ENCODE measurements at regions not wholly inside any gene's neighbourhood (a gene's known extent, or its start where the extent isn't known, plus 50 kb on each side); places are given as distances from the start of the nearest gene placed in this dataset.
A peak's percentile ranks its signal among the peaks of the same experiment; 100 is the strongest.

DNA sequence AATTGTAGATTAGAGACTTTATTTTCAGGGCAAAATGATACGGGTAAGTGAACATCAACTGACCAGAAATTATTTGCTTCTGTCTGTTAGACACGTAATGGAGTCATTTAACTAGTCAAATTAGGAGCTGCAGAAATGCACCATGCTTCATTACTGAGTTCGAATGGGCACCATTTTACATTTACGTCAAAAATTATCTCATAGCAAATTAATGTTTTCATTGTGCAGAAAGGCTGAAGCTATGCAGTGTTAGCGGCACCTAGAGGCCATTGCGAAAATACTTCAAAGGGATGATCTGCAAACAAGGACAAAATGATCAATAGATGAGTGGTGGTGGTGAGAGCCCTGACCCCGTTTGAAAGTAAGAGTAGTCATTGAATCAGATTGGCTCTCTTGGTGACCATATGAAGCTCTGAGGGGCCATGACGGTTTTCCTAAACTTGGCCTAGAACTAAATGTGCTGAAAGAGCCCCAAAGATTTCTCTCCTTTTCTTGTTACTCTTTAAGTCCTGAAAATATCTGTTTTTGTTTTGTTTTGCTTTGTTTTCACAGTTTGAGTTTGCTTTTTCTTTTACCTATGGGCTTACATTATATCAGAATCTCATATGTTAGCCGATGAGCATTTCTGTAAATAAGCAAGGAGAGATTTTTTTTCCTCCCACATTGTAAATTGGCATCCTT, 277.9 kb downstream of the ZNF536 start:
- DNase-seq: peak; percentile 17 to 38

DNA sequence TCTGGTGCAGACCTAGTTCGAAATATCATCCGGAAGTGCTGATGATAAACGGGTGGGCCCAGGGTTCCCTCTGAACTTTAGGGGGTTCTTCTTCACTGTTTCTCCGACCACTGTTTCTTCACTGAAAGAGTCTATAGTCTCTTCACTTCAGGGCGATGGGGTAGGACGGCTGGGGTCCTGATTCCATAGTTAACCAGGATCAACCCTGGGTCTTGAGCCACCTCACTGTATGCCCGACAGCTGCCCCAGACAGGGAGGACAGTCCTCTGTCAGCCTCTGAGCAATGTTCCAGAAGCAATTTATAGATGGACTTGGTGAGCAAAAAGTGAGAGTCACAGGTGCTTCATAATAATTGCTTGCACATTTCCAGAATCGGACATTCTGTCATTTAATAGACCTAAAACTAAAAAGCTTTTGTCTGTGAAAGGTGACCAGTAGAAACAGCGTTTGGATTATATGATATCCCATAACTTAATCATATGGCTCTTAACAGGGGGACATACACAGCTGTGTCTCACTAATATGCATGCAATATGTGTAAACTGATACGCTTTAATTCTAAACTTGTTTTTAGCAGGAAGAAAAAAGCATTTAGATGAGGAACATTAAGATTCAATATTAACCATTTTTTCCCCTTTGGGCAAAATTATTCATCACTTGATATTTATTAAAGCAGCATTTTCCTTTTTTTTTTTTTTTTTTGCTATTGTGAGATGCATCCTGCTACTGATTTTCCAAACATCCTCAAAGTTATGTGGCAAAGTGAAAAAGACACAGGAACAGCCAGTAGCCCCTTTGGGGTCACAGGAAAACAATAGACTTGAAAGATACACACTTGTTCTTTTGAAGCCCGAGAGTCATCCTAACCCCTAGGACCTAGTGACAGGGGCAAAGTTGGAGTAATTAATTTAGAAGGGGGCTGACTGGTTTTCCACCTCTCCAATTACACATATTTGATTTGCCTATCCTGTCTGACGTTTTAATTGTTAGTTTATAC, 277.0 kb downstream of the ZNF536 start:
- no peak for DNase-seq

DNA sequence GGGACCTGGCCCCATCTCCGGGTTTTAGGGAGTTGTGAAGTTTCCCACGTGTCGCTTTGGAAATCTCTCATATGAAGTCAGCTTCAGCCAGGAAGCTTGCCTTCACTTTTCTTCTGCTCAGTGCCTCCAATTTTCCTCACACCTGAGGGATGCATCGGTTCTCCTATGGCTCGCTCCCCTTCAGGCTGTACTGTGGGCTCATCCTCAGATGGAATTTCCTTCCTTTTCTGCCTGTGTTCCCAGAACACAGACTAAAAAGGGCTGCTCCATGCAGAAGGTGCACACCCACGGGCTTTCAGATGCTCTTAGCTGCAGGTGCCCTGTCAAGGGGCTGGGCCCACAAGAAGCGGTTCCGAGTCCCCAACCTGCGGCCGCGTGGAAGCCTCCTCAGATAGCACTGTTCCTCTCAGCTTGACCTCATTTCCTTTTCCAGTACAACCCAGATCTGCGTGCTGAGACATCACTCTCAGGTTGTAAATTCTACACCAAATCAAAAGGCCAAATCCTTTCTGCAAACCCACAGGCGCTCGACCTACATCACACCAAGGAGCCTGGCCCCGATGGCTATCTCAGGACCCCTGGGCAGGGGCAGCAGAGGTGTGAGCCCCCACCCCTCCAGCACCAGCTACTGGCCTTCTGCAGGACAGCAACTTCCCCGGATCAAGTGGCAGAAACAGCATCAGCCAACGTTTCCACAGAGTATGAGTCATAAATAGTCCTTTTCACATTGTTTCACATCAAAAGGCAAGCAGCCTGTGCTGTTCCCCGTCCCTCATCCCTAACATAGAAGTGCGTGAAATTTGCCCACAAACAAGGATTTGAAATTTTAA, 275.9 kb downstream of the ZNF536 start:
- DNase-seq: no peak

DNA sequence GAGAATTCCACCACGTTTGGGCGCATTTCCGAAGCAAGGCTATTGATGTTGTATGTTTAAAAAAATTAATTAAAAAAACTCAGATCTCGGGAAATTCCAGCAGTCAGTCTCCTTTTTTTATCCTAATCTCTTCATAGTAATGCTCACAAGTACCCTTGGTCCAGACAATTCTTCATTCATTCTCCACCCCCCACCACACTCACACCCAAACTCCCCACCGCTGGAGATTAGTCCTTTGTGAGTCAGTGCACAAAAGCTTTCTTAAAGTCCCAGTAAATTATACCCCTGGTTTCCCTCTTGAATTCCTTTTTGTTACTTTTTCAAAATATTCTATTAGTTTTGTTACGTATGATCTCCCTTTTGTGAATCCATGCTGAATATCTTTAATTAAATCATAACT, 274.6 kb downstream of the ZNF536 start:
- no peak for DNase-seq

DNA sequence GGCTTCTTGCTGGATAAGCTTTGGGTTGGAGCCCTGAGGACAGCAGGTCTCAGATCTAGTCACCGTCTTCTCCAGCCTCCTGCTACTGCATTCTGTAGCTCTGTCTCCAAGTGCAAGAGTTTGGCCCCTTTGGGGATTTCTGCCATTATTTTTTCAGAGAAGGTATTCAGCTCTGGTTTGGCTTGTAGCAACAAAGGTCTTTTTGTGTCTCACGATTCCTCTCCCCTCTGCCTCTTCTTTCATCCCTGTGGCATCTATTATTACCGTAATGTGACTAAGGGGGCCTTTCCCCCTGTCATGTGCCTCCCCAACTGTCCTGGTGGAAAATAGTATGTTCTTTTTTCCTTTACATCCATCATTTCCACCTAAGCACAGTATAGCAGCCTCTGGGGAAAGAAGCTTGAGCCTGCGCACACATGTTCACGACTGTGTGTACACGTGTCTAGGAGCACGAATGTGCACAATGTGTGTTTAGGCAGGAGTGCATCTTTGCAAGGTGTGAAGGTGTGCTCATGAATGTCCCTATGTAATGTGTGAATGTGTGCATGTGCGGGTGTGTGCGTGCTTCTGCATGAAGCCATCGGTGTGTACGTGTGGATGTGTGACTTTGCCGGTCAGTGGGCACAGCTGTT, 273.9 kb downstream of the ZNF536 start:
- DNase-seq: no peak

DNA sequence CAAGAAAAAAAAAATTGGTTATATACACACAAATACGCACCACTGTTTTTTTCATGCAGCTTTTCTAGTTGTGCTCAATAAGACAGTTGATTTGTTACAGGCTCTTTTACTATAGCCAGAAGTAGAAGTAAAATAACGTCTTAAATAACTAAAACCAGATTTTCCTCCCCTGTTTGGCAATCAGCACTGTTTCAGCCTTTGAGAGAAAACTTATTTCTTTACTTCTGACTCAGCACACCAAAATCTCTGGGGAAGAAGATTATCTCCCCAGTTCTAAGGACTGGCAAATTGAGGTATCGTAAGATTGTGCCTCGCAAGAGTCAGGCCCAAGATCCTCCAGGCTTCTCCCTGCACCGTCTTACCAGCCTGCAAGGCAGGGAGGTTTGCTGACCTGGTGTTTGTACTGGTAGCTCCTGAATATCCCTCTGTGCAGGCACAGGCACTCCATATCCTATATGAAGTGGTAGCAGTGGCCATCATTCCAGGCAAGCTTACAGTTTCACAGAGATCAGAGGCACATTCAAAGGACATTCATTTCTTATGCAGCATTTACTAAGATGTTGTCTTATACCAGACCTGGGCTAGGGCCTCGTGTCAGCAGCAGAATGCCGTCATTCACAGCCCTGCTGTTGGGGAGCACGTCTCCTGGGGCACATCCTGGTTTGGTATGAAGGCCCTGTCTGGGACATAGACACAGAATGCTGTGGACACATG, 268.2 kb downstream of the ZNF536 start:
- DNase-seq: no peak

DNA sequence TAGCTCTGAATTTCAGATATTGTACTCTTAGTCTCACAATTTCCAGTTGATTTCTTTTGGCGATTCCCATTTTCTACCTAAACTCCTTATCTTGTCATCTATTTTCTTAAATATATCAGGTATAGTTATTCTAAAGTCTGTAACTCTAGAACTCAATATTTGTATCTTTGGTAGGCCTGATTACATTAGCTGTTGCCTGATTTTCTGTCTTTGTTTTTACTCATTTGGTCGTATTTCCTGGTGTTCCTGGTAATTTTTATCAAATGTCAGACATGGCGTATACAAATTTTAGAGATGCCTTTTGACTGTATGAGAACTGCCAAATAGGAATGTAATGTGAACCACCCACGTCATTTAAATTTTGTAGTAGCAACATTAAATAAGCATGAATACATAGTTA, 266.7 kb downstream of the ZNF536 start:
- no peak for DNase-seq

DNA sequence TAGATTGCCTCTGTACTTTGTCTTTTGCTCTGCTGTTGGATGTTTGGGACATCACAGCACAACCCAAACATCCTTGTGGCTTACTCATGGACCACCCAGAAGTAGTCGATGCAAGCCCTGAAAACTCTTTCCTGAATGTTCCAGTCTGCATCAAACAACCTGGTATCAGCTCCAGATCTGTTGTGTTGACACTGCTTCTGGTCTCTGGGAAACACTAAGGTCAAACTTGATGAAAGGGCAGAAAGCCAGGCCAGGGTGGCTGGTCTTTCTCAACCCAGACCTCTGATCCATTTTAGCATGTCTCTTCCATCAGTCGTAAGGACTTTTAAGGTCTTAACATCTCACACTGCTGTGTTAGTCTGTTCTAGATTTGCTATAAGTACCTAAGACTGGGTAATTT, 265.7 kb downstream of the ZNF536 start:
- DNase-seq: no peak

DNA sequence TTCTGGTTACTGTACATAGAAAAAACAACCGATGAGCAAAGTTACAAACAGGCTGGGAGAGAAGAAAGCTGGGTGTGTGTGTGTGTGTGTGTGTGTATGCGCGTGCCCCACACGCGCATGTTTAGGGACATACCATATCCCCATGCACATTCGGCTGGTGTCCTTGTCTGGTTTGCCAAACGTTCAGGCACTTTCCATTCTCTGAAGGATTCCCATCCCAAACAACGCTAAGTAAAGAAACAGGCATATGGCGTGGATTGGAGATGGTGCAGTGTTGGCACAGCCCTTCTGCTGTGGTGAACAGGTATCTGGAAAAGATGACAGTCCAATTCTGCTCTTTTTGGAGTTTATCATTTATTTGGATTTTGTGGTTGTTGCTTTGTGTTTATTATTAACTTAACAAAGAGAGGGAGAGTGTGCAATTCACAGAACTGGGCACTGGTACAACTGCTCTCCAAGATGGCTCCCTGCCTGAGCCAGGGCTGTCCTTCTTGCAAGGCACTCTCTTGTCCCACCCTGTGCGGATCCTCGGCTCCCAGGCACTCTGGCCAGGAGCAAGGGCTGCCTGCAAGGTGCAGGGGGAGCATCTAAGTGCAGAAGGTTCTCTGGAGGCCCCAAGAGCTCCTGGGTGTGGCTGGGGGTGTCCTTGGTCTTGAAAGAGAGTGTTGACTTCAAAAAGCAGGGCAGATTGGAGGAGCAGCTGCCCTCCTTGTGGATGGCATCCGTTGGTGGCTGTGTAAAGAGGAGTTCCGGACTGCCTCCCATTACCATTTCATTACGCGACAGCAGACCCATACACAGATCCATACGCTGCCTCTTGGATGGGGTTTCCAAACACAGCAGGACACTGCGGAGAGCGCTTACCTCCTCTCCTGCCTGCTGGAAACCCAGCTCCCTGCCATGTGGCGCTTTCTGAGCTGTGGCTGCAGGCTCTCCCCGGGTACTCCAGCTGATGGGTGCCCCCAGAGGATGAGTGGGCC, 263.1 kb downstream of the ZNF536 start:
- DNase-seq: no peak

DNA sequence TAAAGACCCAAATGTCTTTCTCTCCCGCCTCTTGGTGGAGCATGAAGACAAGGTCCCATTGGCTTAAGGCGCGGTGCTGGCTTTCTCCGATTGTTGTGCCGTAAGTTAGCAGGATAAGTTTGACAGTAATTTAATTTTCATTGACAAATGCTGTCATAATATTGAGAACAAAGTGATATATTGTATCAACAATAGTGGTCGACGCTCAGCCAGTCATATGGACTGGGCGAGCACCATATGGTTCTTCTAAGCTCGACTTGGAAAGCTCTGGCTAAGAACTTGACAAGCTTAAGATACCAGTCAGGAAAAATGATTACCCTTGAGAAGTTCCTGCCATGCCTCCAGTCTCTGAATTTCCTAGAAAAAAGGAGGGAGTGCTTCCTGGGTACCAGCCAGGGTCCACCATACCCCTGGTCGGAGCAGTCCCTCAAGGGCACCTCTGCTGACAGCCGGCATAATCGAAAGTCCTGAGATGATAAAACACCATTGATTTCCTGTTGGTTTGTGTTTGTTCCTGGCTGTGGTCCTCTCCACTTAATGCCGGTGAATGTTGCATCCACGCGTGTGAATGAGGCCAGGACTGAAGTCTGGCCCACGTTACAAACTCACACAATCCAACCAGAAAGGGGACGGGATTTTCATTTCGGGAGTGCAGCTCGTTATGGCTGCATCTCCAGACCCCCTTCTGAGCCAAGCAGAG, 262.1 kb downstream of the ZNF536 start:
- no peak for DNase-seq

DNA sequence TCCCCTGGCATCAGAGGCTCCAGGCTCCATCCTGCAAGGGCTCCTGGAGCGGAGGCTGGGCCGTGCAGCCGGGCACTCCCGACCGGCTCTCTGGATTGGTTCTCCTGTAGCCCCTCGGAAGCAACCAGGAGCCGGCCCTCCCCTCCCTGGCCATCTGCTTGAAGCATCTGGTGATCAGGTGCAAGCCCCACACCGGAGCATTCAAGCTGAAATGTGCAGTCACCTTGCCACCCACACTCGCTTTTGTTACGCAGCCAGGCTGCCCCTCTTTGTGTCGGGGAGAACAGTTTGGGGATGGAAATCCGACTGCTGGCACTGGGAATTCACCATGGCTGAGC, 258.8 kb downstream of the ZNF536 start:
- DNase-seq: no peak

DNA sequence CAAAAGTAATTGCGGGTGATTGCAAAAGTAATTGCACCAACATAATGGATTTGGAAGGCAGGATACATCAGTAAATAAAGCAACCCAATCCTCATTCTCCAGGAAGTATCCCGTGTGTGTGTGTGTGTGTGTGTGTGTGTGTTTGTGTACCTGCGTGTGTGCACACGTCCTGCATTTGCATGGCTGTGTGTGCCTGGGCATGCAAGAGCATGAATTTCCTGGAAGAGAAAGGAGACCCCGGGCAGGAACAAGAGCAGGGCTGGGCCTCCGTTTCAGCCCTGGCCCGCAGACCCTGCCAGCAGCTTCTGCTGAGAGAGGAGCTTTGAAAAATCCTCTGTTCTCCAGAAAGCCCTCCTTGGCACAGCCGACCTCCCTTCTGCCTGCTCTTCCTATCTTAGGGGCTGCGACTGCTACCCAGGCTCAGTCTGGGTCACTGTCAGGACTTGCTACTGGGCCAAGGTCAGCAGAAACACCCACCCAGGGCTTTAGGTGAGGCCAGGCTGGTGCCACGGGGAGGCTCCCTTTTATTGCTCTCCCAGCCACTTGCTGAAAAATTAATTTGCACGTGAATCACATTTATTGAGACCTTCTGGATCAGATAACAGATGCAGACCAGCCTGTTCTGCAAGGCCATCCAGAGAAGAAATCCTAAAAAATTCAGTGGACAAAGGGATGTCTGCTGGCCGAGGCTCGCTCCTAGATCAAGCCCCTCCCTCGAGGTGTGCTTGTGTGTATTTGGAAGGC, 258.3 kb downstream of the ZNF536 start:
- no peak for DNase-seq

DNA sequence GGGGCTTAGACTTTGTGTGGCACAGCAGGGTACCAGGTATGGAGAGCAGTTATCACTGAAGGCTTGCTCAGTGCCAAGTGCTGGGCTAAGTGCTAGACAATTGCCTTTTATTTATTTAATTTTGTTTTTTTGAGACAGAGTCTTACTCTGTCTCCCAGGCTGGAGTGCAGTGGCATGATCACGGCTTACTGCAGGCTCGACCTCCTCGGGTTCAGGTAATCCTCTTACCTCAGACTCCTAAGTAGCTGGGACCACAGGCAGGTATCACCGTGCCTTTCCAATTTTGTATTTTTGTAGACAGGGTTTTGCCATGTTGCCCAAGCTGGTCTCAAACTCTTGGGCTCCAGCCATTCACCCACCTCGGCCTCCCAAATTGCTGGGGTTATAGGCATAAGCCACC, 256.9 kb downstream of the ZNF536 start:
- no peak for DNase-seq

DNA sequence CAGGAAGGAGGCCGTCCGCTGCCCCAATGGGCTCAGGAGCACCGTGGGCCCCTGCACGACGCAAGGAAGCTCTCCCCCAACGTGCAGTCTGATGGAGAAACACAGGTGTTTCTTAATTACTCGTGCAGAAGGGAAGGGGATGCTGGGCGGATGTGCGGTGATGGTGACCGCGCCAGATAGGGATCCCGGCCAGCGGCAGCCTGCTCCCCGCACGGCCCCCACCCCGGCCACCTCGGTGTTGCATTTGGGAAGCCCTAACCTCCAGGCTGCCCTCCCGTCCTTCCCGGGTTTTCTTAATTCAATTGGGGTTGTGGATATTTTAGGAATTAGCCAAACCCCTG, 254.4 kb downstream of the ZNF536 start:
- no peak for DNase-seq

DNA sequence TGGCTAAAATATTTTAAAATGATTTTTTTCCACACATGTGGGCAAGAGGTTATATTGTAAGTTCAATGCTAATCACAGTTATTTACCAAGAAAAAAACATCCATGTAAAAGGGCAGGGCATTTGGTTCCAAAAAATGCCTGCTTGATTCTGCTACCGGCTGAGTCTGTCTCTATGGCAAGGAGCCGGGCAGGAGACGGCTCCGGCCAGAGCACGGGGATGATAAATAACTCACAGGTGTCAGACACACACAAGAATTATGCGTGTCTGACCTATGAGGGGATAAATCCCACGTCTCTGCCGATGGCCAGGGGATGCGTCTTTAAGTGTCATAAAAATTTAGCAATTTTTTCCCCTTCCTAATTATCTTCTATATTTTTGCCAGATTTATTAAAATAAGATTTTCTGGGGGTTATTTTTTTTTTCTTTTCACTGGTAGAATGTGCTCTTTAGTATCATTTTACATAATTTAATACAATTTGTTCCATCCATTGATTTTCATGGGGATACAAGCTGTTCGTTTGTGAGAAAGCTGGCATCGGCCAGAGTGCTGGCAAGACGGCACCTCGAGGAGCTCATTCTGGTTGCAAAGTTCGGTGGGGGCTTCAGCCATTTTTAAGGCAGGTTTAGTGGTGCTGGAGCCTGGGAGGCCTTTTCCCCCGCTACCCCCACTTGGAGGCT, 253.9 kb downstream of the ZNF536 start:
- DNase-seq: no peak

DNA sequence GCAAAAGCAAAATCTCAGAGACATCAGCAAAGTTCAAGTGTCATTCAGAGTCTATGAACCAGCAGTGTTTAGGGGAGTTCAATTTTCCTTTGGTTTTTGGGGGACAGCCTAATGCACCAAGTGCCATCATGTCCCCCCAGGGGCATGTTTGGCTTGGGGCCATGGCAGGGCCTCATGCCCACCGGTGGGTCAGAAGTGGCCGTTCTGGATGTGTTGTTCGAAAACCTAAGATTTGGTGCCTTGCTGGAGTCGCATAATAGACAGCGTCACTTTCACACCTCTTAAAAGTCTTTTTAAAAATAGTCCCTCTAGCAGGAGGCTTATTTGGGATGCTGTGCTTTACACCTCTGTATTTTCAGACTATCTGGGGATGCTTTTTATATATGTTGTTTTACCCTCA, 250.1 kb downstream of the ZNF536 start:
- no peak for DNase-seq

DNA sequence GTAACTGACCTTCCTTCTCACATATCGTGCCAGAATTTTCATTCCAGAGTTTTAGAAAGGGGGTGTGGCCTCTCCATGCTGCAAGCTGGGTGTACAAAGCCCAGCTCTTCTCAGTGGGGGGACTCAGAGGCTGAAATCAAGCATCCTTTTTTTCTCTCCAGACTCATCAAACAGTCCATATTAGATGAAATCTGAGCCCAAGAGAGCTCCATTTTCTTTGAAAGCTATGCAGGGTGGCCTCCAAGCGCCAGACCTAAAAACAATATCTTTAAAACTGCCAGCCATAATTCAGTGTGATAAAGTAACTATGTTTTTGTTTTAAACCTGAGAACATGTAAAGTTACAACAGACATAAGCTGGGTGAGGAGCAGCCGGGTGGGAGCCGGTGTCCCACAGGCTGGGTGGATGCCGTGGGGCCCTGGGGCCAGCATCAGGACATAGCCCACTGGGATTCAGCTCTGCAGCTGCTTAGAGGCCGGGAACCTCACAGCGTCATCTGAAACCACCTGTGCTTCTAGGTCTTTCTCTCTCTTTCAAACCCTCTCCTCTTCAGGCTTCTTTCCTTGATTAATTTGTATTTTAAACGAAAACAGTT, 249.2 kb downstream of the ZNF536 start:
- DNase-seq: no peak

DNA sequence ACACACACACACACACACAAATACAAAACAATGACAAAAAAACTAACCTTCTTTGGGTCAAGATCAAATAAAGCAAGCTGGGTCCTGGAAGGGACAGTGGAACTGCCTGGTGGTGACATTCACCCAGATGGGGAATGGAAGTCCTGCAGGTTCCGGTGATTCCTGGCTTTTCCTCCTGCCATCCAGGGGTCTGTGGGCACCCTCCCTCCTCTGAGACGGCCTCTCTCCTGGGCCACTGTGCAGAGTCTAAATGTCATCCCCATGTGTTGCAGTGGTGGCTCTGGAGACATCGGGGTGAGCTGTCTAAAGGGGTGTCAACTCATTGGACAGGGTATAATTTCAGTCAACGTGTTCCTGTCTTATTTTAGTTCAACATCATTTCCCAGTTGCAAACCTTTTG, 248.2 kb downstream of the ZNF536 start:
- no peak for DNase-seq
